Astrocyte of the cerebellum (primary cell): ENCODE measurements at regions not wholly inside any gene's neighbourhood (a gene's known extent, or its start where the extent isn't known, plus 50 kb on each side); places are given as distances from the start of the nearest gene placed in this dataset.
"Not testable (repeated sequence)": the region's sequence is repeated elsewhere in the genome, so short reads cannot be mapped to it uniquely, and the experiment has no call there.

ENCODE experiments used
- DNase-seq: peaks from one replicate; pipeline ENCODE4 v3.0.0-alpha.2; 2011; ENCODE audit warnings: low read depth
- H3K4me3 ChIP-seq: 2 replicates; pipeline ENCODE4 v1.5.1; 2011; ENCODE audit warnings: mild to moderate bottlenecking, low read depth, low read length, moderate library complexity
- CTCF ChIP-seq: IDR thresholded peaks from 2 replicates; pipeline ENCODE4 v1.5.1; 2012; ENCODE audit warnings: low read length, low read depth, moderate library complexity, mild to moderate bottlenecking; ENCODE audit errors: missing control alignments
- in situ Hi-C: cut with HindIII; loops from 2 replicates; pipeline ENCODE4 v1.10.0; 2017; ENCODE audit warnings: low sequenced_read_pairs

- H3K4me3 ChIP-seq: no peak overlapping the region
- DNase-seq: no peak
- TF ChIP-seq CTCF: no peak
- in situ Hi-C loops: no loop called here
Observed at GRCh38 chr4:78707793-78708192, 68.4 kb upstream of the BMP2K start.

DNA sequence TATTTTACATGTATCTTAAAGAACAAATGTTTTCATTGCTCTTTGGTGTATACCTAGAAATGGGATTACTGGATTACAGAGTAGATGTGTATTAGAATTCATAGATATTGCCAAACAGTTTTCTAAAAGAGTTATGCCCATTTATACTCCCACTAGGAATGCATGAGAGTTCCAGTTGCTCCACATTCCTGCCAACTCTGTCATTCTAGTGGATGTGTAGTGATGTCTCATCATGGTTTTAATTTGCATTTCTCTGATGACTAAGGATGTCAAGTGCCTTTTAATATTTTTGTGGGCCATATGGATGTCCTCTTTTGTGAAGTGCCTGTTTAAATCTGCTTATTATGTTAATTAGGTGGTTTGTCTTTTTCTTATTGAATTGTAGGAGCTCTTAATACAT is 65.6 kb upstream of the BMP2K start:
- peak; percentile 6 for DNase-seq
- in situ Hi-C loops: no loop called here
- no peak for TF ChIP-seq CTCF
- no peak overlapping the region for H3K4me3 ChIP-seq

- TF ChIP-seq CTCF: no peak
- DNase-seq: no peak
- in situ Hi-C loops: no loop called here
- no peak overlapping the region for H3K4me3 ChIP-seq
Observed at GRCh38 chr4:78711676-78712075, 64.5 kb upstream of the BMP2K start.

- DNase-seq, in situ Hi-C loops: not testable (repeated sequence)
Observed at GRCh38 chr4:78714598-78714997, 61.6 kb upstream of the BMP2K start.

DNA sequence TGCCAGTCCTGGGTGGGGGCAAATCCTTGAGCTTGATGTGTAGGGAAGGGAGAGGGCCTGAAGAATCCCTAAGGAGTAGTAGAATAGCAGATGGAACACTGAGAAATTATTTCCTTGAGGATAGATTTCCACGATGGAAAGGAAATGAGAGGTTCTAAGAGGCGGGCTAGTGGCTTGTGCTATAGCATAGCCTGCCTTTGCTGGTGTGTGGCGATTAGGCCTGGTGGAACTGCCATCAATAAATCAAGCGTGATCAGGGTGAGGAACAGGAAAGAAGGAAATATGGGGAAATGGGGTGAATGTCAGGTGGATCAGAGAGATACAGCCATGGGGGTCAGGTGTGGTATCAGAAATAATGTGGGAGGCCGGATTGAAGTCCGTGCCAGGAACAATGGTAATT is 60.8 kb upstream of the BMP2K start:
- in situ Hi-C loops, H3K4me3 ChIP-seq, DNase-seq: not testable (repeated sequence)

More at GRCh38 chr4:78714598-78714997, 61.6 kb upstream of the BMP2K start:
- H3K4me3 ChIP-seq: not testable (repeated sequence)

DNA sequence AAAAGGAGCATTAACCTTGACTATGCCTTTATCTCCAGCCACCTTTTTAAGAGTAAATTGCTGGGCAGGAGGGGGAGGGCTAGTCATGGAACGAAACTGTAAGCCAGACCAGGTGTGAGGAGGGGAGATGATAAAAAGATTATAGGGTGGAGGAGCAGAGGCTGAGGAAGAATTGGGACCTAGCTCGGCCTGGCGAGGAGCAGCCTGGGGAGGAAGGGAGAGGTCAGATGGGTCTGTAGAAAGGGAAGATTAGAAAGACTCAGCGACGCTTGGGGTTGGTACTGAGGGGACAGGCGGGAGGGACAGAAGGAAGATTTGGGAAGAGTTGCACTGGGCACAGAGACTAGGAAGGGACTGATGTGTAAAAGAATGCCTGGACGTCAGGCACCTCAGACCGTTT is 58.4 kb upstream of the BMP2K start:
- H3K4me3 ChIP-seq, in situ Hi-C loops: not testable (repeated sequence)

GRCh38 chr4:78720204-78720603 is 55.9 kb upstream of the BMP2K start:
- no peak for TF ChIP-seq CTCF
- no peak for DNase-seq
- H3K4me3 ChIP-seq: no peak overlapping the region
- in situ Hi-C loops: no loop called here

More for the DNA sequence above, 58.4 kb upstream of the BMP2K start:
- not testable (repeated sequence) for DNase-seq

DNA sequence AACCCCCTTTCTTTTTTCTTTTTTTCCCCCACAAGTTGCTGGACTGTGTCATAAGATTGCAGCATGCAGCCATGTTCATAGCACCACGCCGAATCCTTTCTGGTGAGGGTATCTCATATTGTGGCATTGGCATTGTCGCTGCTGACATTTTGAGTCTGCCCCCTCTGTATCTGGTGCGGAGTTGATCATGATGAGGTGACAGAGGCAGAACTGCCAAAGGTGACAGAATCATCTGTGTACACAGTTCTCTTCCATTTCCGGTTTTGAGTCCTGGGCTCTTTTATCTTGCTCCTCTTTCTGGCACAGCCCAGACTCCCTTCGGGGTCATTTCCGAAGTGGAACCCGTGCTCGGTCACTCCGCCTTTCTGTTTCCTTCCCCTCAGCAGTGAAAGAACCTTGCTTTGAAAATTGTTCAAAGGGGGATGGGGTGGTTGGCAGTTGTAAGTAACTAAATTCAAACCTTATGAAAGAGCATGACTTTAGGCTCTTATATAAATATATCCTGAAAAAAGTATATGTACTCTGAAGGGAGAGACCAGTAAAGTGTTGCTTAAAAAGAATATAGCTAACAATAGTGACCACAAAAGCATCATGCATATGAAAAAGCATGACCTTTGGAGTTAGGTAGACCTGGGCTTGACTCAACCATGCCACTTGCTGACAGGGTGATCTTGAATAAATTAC is 55.0 kb upstream of the BMP2K start:
- in situ Hi-C loops: no loop called here
- TF ChIP-seq CTCF: no peak
- DNase-seq: no peak
- no peak overlapping the region for H3K4me3 ChIP-seq
